GM12864 (cell line): ENCODE measurements at regions not wholly inside any gene's neighbourhood (a gene's known extent, or its start where the extent isn't known, plus 50 kb on each side); places are given as distances from the start of the nearest gene placed in this dataset.
"Not testable (repeated sequence)": the region's sequence is repeated elsewhere in the genome, so short reads cannot be mapped to it uniquely, and the experiment has no call there.

Experiments
- DNase-seq: peaks from one replicate; pipeline ENCODE4 v3.0.0-alpha.2; 2011; ENCODE audit warnings: low read depth
- H3K4me3 ChIP-seq: 2 replicates; pipeline ENCODE4 v1.5.1; 2011; ENCODE audit warnings: mild to moderate bottlenecking, low read depth, low read length, control low read depth
- TF ChIP-seq, protein P1 (sequence below): IDR thresholded peaks from 2 replicates; pipeline ENCODE4 v1.5.1; 2011; ENCODE audit warnings: low read depth, mild to moderate bottlenecking, moderate library complexity, low read length, control low read depth, inconsistent platforms; ENCODE audit errors: missing control alignments

DNA sequence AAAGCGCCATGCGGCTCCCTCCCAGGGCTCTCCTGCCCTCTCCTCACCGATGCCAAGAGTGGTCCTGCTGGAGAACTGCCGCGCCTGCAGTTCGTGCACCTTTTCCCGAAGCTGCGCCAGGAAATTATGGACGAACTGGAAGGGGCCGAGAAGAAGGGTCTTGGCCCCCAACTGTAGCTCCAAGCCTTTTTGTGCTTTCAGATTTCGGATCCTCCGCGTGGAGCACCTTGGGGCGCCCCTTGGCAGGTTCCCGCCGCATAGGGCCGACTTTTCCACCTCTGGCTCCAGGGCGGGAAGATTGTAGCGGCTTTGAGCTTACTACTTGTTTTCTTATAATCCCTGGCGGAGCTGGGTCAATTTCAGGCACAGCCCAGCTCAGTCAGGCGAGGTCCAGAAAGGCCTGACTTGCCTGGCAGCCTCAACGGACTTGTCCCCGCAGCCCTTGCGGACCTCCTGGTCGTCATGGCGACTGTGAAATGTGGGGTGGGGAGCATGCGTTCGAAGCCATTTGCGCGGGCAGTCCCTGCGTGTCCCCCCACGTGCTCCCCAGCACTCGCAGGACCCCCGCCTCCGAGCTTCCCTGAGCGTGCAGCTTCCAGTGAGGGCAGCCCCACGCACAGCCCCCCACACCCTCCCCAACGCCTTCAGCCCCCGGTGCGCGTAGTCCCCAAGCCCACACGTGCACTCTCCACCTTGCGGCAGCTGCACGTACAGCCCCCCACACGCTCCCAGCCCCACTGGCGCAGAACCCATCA is 129.9 kb downstream of the KBTBD2 start:
- DNase-seq, result no peak
- H3K4me3 ChIP-seq, result no peak overlapping the region
- TF ChIP-seq, protein P1, sequence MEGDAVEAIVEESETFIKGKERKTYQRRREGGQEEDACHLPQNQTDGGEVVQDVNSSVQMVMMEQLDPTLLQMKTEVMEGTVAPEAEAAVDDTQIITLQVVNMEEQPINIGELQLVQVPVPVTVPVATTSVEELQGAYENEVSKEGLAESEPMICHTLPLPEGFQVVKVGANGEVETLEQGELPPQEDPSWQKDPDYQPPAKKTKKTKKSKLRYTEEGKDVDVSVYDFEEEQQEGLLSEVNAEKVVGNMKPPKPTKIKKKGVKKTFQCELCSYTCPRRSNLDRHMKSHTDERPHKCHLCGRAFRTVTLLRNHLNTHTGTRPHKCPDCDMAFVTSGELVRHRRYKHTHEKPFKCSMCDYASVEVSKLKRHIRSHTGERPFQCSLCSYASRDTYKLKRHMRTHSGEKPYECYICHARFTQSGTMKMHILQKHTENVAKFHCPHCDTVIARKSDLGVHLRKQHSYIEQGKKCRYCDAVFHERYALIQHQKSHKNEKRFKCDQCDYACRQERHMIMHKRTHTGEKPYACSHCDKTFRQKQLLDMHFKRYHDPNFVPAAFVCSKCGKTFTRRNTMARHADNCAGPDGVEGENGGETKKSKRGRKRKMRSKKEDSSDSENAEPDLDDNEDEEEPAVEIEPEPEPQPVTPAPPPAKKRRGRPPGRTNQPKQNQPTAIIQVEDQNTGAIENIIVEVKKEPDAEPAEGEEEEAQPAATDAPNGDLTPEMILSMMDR, result no peak

GRCh38 chr7:32760755-32761154 is 130.8 kb downstream of the KBTBD2 start:
- H3K4me3 ChIP-seq, DNase-seq: not testable (repeated sequence)

- H3K4me3 ChIP-seq, DNase-seq: not testable (repeated sequence)
These were observed 131.7 kb downstream of the KBTBD2 start for GRCh38 chr7:32759859-32760258.

GRCh38 chr7:32753872-32754271 is 137.7 kb downstream of the KBTBD2 start:
- not testable (repeated sequence) for H3K4me3 ChIP-seq, DNase-seq

GRCh38 chr7:32748337-32748736 is 143.2 kb downstream of the KBTBD2 start:
- not testable (repeated sequence) for DNase-seq, H3K4me3 ChIP-seq

GRCh38 chr7:32747443-32748148 is 144.0 kb downstream of the KBTBD2 start:
- H3K4me3 ChIP-seq, DNase-seq: not testable (repeated sequence)

DNA sequence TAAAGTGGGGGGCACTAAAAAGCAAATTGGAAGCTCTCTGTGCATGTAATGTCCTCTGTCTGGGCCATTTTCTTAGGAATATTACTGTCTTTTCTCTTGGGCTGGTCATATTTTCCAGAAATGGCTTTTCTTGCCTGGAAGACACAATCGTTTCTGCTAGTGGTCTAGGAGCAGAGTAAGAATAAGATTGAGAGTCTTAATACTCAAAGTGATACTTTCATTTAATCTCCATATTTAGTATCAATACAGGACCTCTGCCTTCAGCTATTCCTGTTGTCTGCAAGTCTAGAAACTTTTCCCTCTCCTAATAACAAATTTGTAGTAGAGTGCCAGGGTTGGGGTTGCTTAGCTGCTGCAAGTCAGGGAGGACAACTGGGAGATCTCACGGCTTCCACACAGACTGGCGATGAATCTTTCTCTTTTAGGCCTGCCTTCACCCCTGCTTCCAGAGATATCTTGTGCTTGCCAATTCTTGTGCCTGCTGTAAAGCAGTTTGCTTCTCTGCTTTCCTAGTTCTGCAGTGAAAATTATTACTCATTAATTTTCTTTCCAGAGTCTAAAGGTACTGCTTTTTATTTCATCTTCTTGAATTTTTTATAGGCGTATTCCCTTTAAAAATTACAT is 149.6 kb downstream of the KBTBD2 start:
- H3K4me3 ChIP-seq, result not testable (repeated sequence)

GRCh38 chr7:32739749-32740148 is 151.8 kb downstream of the KBTBD2 start:
- not testable (repeated sequence) for H3K4me3 ChIP-seq, DNase-seq

More for the DNA sequence above, 149.6 kb downstream of the KBTBD2 start:
- not testable (repeated sequence) for DNase-seq

- not testable (repeated sequence) for DNase-seq, H3K4me3 ChIP-seq
These were observed 153.2 kb downstream of the KBTBD2 start for GRCh38 chr7:32738390-32738789.

DNA sequence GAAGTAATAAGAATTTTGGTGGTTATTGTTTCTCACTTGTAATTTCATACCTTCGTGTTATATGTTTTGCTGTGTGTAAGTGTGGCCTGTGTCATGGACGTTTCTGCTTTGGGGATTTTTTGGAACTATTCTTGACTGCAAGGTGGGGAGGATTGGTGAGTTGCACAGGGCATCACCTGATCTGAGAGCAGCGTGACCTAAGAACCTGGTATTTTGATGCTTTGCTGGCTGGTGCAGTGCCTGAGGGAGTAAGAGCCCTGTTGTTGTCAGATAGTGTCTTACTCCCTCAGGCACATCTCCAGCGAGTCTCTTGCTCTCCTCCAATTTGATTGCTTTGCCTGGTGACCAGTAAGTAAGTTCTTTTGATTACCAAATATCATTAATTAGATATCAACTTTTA is 158.8 kb downstream of the KBTBD2 start:
- DNase-seq, H3K4me3 ChIP-seq: not testable (repeated sequence)

DNA sequence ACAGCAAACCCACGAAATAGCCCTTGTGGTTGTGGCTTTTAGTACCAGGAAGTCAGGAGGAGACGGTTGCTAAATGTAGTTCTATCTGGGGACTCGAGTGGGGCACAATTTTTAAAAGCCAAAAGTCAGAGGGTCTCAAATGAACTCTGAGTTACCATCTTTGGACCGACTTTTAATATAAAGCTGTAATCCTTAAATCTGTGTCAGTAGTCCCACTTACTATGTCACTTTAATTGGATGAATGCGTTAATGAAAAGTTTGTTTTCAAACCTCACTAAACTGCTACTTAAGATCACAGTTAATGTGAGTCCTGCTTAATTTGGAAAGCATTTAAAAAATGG is 162.3 kb downstream of the KBTBD2 start:
- H3K4me3 ChIP-seq, DNase-seq: not testable (repeated sequence)

DNA sequence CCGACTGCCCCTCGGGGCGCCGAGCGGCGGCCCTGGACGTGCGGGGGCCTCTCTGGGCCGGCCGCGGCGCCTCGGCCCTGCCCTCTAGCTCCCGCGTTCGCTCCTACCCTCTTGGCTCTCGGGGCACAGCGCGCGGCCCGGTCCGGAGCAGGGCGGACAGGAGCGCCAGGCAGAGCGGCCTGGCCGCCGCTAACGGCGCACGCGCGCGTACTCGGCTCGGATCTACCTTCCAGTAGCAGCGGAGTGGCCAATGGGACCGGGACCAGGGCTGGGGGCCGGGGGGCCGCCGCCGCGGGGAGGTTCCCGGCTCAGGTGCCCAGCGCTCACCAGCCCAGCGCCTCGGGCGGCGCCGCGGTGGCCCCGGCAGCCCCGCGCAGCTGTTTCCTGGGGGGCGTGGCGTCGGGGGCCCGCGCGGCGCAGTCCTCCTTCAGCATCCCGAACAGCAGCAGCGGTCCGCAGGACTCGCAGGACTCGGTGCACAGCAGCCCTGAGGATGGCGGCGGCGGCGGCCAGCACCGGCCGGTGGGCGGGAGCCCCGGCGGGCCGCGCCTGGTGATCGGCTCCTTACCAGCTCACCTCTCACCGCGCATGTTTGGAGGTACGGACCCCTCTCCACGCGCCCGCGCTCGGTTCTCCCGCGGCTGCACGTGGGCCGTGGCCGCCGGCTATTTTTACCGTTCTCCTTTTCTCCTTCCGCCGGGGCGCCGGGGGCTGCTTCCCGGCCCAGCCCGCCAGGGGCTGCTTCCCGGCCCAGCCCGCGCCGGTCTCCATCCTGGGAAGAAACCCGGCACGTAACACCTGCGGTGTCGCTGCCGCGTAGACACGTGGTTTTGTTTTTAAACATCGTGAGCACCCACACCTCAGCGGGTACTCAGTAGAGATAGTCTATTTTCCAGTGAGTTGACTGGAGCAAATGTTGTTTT is 162.9 kb downstream of the KBTBD2 start:
- DNase-seq, result not testable (repeated sequence)
- H3K4me3 ChIP-seq, result peak overlapping the region; percentile 56

DNA sequence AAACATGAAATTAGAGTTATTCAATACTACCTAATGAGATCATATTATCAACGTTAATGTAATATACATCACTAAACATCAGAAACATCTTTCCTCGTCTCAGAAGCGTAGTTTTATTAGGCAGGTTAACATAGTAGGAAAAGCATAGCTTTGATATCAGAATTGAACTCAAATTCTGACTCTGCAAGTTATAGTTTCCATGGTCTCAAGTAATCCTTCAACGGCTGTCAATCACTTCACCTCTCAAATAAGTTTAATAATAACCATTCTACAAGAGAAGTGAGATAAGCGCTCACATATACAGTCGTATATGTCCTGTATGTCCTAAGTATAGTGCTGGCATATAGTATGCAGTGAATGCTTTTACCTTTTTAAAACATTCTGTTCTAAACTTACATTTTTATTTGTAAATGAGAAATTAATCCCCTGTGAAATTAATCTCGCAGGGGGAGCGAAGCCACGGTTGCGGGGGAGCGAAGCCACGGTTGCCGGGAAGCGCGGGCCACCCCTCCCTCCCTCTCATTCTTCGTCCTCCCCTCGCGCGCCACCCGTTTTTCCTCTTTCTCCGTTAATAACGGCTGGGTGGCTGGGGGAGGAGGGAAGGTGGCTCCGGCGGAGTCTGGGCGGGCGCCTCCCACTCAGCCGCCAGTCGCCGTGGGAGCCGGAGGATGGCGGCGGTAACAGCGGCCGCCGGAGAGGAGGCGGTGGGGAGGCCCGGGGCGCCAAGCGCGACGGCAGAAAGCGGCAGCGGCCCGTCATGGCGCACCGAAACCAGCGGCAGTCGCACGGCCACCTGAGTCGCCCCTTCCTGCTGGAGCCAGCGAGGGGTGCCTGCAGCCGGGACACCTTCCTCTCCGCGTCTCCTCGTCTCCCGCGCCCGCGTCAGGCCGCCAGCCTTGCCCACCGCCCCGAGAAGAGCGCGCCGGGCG is 163.8 kb downstream of the KBTBD2 start:
- peak overlapping the region; percentile 56 for H3K4me3 ChIP-seq
- DNase-seq, result not testable (repeated sequence)

- DNase-seq, result not testable (repeated sequence)
These were observed 168.7 kb downstream of the KBTBD2 start for GRCh38 chr7:32722837-32723236.

More at GRCh38 chr7:32722837-32723236, 168.7 kb downstream of the KBTBD2 start:
- not testable (repeated sequence) for H3K4me3 ChIP-seq
